Calu3 (cell line): ENCODE measurements at regions not wholly inside any gene's neighbourhood (a gene's known extent, or its start where the extent isn't known, plus 50 kb on each side); places are given as distances from the start of the nearest gene placed in this dataset.
"Not testable (repeated sequence)": the region's sequence is repeated elsewhere in the genome, so short reads cannot be mapped to it uniquely, and the experiment has no call there.

Experiments
- BruUV-seq: library from RNA; stranded (reverse); fragments of 400-500 nt; replicated peaks from 2 replicates; lab custom pipeline; 2021; lab: Mats Ljungman, UMichigan
- CTCF ChIA-PET: fragments of 300-600 bp; sonication (Branson Sonifier 250); formaldehyde crosslinking; loops from one replicate; lab custom pipeline; 2022; ENCODE audit warnings: antibody characterized with exemption; lab: Charles Lee
- DNase-seq: peaks from one replicate; pipeline ENCODE4 v3.0.0; 2022
- H3K27ac Mint-ChIP-seq: one replicate; pipeline ENCODE4 v1.8.0; 2022; ENCODE audit warnings: mixed read lengths; ENCODE audit not compliant: unreplicated experiment
- H3K27me3 Mint-ChIP-seq: one replicate; pipeline ENCODE4 v1.8.0; 2022; ENCODE audit warnings: mixed read lengths; ENCODE audit not compliant: unreplicated experiment
- H3K36me3 Mint-ChIP-seq: one replicate; pipeline ENCODE4 v1.8.0; 2022; ENCODE audit warnings: mild to moderate bottlenecking, moderate library complexity, mixed read lengths; ENCODE audit not compliant: insufficient read depth, unreplicated experiment
- H3K4me1 Mint-ChIP-seq: one replicate; pipeline ENCODE4 v1.8.0; 2022; ENCODE audit warnings: mild to moderate bottlenecking, low read depth, mixed read lengths; ENCODE audit not compliant: unreplicated experiment
- H3K4me3 Mint-ChIP-seq: one replicate; pipeline ENCODE4 v1.8.0; 2022; ENCODE audit warnings: mild to moderate bottlenecking, low read depth, moderate library complexity, mixed read lengths; ENCODE audit not compliant: unreplicated experiment
- H3K9me3 Mint-ChIP-seq: one replicate; pipeline ENCODE4 v1.8.0; 2022; ENCODE audit warnings: low read depth, mixed read lengths; ENCODE audit not compliant: unreplicated experiment
- CTCF ChIP-seq: fragments of 200-600 bp; IDR thresholded peaks from one replicate; pipeline ENCODE4 v1.8.0; 2022; ENCODE audit warnings: antibody characterized with exemption; ENCODE audit not compliant: unreplicated experiment
- intact Hi-C: fragments of 100-400 bp; cut with micrococcal nuclease; formaldehyde crosslinking; loops from one replicate; pipeline ENCODE4 v1.10.0; 2022; ENCODE audit not compliant: unreplicated experiment

GRCh38 chr4:53844133-53844532 lies 220.3 kb downstream of the CHIC2 start:
- intact Hi-C loops, result no loop called here
- no peak overlapping the region for H3K4me3 Mint-ChIP-seq
- no peaks in the 10 kb centered on the region for H3K36me3 Mint-ChIP-seq
- DNase-seq, result no peak
- no TSS peak for BruUV-seq
- no peaks in the 10 kb centered on the region for H3K4me1 Mint-ChIP-seq
- H3K9me3 Mint-ChIP-seq, result no peaks in the 10 kb centered on the region
- TF ChIP-seq CTCF, result no peak
- H3K27me3 Mint-ChIP-seq, result peaks cover 11% of the 10 kb centered on the region
- no peak overlapping the region for H3K27ac Mint-ChIP-seq
- CTCF ChIA-PET, result interaction anchor here (0.5 kb wide), 1 partner anchor 421 kb away, joined by 3 read pairs; no protein-coding TSS in a partner anchor

DNA sequence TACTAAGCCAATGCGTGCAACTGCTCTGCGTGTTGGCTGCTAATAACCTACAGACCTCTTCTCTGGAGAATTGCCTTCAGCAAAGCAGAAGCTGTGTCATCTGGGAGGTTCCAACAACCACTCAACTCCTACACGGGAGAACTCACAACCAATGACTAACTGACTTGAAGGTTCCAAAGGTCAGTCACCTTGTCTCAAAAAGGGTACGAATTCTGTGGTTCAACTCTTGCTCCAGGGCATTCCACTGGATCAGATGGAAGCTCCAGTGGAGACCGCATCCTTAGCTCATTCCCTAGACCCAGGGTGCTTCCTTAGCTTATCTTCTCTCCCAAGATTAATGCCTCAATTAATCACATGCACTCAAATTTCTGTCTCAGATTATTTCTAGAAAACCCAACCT lies 222.7 kb downstream of the CHIC2 start:
- intact Hi-C loops, result no loop called here
- BruUV-seq, result no TSS peak
- H3K4me3 Mint-ChIP-seq, result no peak overlapping the region
- no peaks in the 10 kb centered on the region for H3K4me1 Mint-ChIP-seq
- no peak overlapping the region for H3K27ac Mint-ChIP-seq
- no peak for TF ChIP-seq CTCF
- H3K36me3 Mint-ChIP-seq, result no peaks in the 10 kb centered on the region
- no peaks in the 10 kb centered on the region for H3K9me3 Mint-ChIP-seq
- CTCF ChIA-PET, result no interaction called here
- H3K27me3 Mint-ChIP-seq, result peaks cover 15% of the 10 kb centered on the region
- DNase-seq, result no peak

GRCh38 chr4:53840643-53841042 lies 223.8 kb downstream of the CHIC2 start:
- DNase-seq, result no peak
- no peak overlapping the region for H3K27ac Mint-ChIP-seq
- CTCF ChIA-PET, result no interaction called here
- no peaks in the 10 kb centered on the region for H3K36me3 Mint-ChIP-seq
- no TSS peak for BruUV-seq
- no peak for TF ChIP-seq CTCF
- H3K9me3 Mint-ChIP-seq, result no peaks in the 10 kb centered on the region
- H3K4me3 Mint-ChIP-seq, result no peak overlapping the region
- no peaks in the 10 kb centered on the region for H3K4me1 Mint-ChIP-seq
- H3K27me3 Mint-ChIP-seq, result peaks cover 26% of the 10 kb centered on the region
- intact Hi-C loops, result no loop called here

GRCh38 chr4:53833302-53834003 lies 231.0 kb downstream of the CHIC2 start:
- H3K9me3 Mint-ChIP-seq, H3K27ac Mint-ChIP-seq, BruUV-seq, H3K4me1 Mint-ChIP-seq, H3K4me3 Mint-ChIP-seq, H3K36me3 Mint-ChIP-seq, DNase-seq, intact Hi-C loops: not testable (repeated sequence)
- CTCF ChIA-PET, result interaction anchor here (0.6 kb wide), 1 partner anchor 484 kb away, joined by 3 read pairs; no protein-coding TSS in a partner anchor
- peaks cover 25% of the 10 kb centered on the region for H3K27me3 Mint-ChIP-seq

GRCh38 chr4:53832549-53832948 lies 231.9 kb downstream of the CHIC2 start:
- no peak overlapping the region for H3K4me3 Mint-ChIP-seq
- H3K27ac Mint-ChIP-seq, result no peak overlapping the region
- H3K36me3 Mint-ChIP-seq, result no peaks in the 10 kb centered on the region
- H3K4me1 Mint-ChIP-seq, result no peaks in the 10 kb centered on the region
- intact Hi-C loops, result no loop called here
- H3K9me3 Mint-ChIP-seq, result peaks cover 7% of the 10 kb centered on the region
- H3K27me3 Mint-ChIP-seq, result peaks cover 34% of the 10 kb centered on the region
- DNase-seq, result no peak
- no peak for TF ChIP-seq CTCF
- CTCF ChIA-PET, result no interaction called here
- BruUV-seq, result no TSS peak
